H1 (cell line): ENCODE measurements at regions not wholly inside any gene's neighbourhood (a gene's known extent, or its start where the extent isn't known, plus 50 kb on each side); places are given as distances from the start of the nearest gene placed in this dataset.

ENCODE experiments used
- CTCF ChIA-PET: fragments of 300-600 bp; sonication (Branson Sonifier 250); formaldehyde crosslinking; loops from one replicate; lab custom pipeline; 2021; ENCODE audit not compliant: partially characterized antibody; lab: Charles Lee
- POLR2A ChIA-PET: fragments of 300-600 bp; sonication (Branson Sonifier 250); formaldehyde crosslinking; loops from one replicate; lab custom pipeline; 2021; ENCODE audit warnings: inconsistent platforms; ENCODE audit not compliant: partially characterized antibody; lab: Charles Lee
- DNase-seq, 2 experiments: peaks; one replicate each; pipeline versions ENCODE4 v3.0.0 to v3.0.0-alpha.2; 2010 to 2022; ENCODE audit warnings: low spot score in 2 of 2, low read depth in 1 of 2, mixed read lengths in 1 of 2
- FAIRE-seq: peaks from 2 replicates; lab custom pipeline; 2011; peaks lifted over from hg19 to GRCh38; lab: Jason Lieb, UNC
- H2AFZ ChIP-seq: 2 replicates; pipeline ENCODE4 v1.8.1; 2012; ENCODE audit warnings: low read length, inconsistent platforms
- H2AK5ac ChIP-seq: 2 replicates; pipeline ENCODE4 v1.6.1; 2013; ENCODE audit warnings: low read depth, low read length
- H2BK120ac ChIP-seq: replicated peaks from 2 replicates; pipeline ENCODE3; 2013; ENCODE audit warnings: low read depth, low read length, inconsistent platforms
- H2BK12ac ChIP-seq: 2 replicates; pipeline ENCODE4 v1.6.1; 2013; ENCODE audit warnings: low read depth, low read length
- H2BK15ac ChIP-seq: 2 replicates; pipeline ENCODE4 v1.6.1; 2013; ENCODE audit warnings: low read length
- H2BK20ac ChIP-seq: 2 replicates; pipeline ENCODE4 v1.6.1; 2013; ENCODE audit warnings: low read length
- H2BK5ac ChIP-seq: 2 replicates; pipeline ENCODE4 v1.6.1; 2013; ENCODE audit warnings: low read depth, low read length
- H3K14ac ChIP-seq: 2 replicates; pipeline ENCODE4 v1.6.1; 2013; ENCODE audit warnings: inconsistent platforms; ENCODE audit not compliant: insufficient read length
- H3K18ac ChIP-seq: 2 replicates; pipeline ENCODE4 v1.6.1; 2013; ENCODE audit warnings: low read length; ENCODE audit errors: extremely low read depth
- H3K23ac ChIP-seq: 2 replicates; pipeline ENCODE4 v1.6.1; 2013; ENCODE audit warnings: inconsistent platforms; ENCODE audit not compliant: insufficient read length
- H3K23me2 ChIP-seq: 2 replicates; pipeline ENCODE4 v1.6.1; 2013; ENCODE audit warnings: low read depth, low read length
- H3K27ac ChIP-seq: 2 replicates; pipeline ENCODE4 v1.6.1; 2011; ENCODE audit warnings: low read depth, low read length, inconsistent platforms
- H3K27me3 ChIP-seq, 4 experiments: replicated peaks in 1 of 4; 1 replicate in 1 of 4; 2 replicates in 3 of 4; pipeline versions ENCODE4 v1.6.1 to v1.8.1; 2011 to 2013; ENCODE audit warnings: low read length in 3 of 4, mild to moderate bottlenecking in 3 of 4, inconsistent platforms in 2 of 4, mixed read lengths in 2 of 4, moderate library complexity in 1 of 4; ENCODE audit not compliant: control insufficient read depth in 3 of 4, insufficient read depth in 3 of 4; ENCODE audit errors: extremely low read depth in 1 of 4
- H3K36me3 ChIP-seq, 4 experiments: 2 replicates each; pipeline versions ENCODE4 v1.6.1 to v1.8.1; 2011 to 2013; ENCODE audit warnings: mild to moderate bottlenecking in 4 of 4, low read length in 3 of 4, moderate library complexity in 2 of 4, control low read depth in 1 of 4, inconsistent platforms in 1 of 4; ENCODE audit not compliant: insufficient read depth in 4 of 4, control insufficient read depth in 2 of 4
- H3K4ac ChIP-seq: replicated peaks from 2 replicates; pipeline ENCODE3; 2013; ENCODE audit warnings: low read length, low read depth, mixed read lengths, inconsistent platforms; ENCODE audit not compliant: insufficient read length
- H3K4me1 ChIP-seq, 4 experiments: replicated peaks in 1 of 4; 1 replicate in 1 of 4; 2 replicates in 3 of 4; pipeline versions ENCODE4 v1.6.1 to v1.8.1; 2011 to 2013; ENCODE audit warnings: low read length in 3 of 4, inconsistent platforms in 2 of 4, mixed read lengths in 1 of 4; ENCODE audit not compliant: insufficient read depth in 4 of 4, control insufficient read depth in 3 of 4
- H3K4me2 ChIP-seq, 2 experiments: 2 replicates each; pipeline versions ENCODE4 v1.6.1 to v1.8.1; 2011 to 2013; ENCODE audit warnings: low read depth in 2 of 2, low read length in 2 of 2, control low read depth in 1 of 2, inconsistent platforms in 1 of 2, mild to moderate bottlenecking in 1 of 2; ENCODE audit not compliant: insufficient read depth in 1 of 2
- H3K4me3 ChIP-seq, 4 experiments: fragments of 200-600, 300-600 bp in 1 of 4; sonication (generic), shearing (Covaris generic), sonication (Bioruptor Twin) in 1 of 4; 2 replicates each; pipeline versions ENCODE4 v1.5.1 to v1.8.1; 2011 to 2016; ENCODE audit warnings: low read length in 4 of 4, low read depth in 3 of 4, control low read depth in 2 of 4, inconsistent platforms in 2 of 4, mild to moderate bottlenecking in 2 of 4, mixed read lengths in 1 of 4, moderate library complexity in 1 of 4; ENCODE audit not compliant: insufficient read depth in 2 of 4; ENCODE audit errors: extremely low read depth in 1 of 4
- H3K56ac ChIP-seq: replicated peaks from 2 replicates; pipeline ENCODE3; 2013; ENCODE audit warnings: low read depth, mild to moderate bottlenecking, mixed read lengths, low read length, inconsistent platforms; ENCODE audit not compliant: insufficient read length
- H3K79me1 ChIP-seq: 2 replicates; pipeline ENCODE4 v1.6.1; 2013; ENCODE audit warnings: low read depth, low read length, control low read depth
- H3K79me2 ChIP-seq, 2 experiments: 2 replicates each; pipeline versions ENCODE4 v1.6.1 to v1.8.1; 2012 to 2013; ENCODE audit warnings: low read length in 2 of 2, mild to moderate bottlenecking in 2 of 2, inconsistent platforms in 1 of 2; ENCODE audit not compliant: insufficient read depth in 2 of 2, control insufficient read depth in 1 of 2
- H3K9ac ChIP-seq, 4 experiments: replicated peaks in 1 of 4; 1 replicate in 1 of 4; 2 replicates in 3 of 4; pipeline versions ENCODE4 v1.6.1 to v1.8.1; 2011 to 2013; ENCODE audit warnings: low read depth in 3 of 4, low read length in 3 of 4, control low read depth in 2 of 4, mild to moderate bottlenecking in 2 of 4, moderate library complexity in 2 of 4, inconsistent platforms in 1 of 4; ENCODE audit errors: extremely low read depth in 1 of 4
- H3K9me3 ChIP-seq, 2 experiments: 2 replicates each; pipeline versions ENCODE4 v1.6.1 to v1.8.1; 2012 to 2013; ENCODE audit warnings: mild to moderate bottlenecking in 2 of 2, moderate library complexity in 2 of 2, control low read depth in 1 of 2, inconsistent platforms in 1 of 2, low read depth in 1 of 2, low read length in 1 of 2, mixed read lengths in 1 of 2; ENCODE audit not compliant: insufficient read depth in 2 of 2
- H4K20me1 ChIP-seq, 2 experiments: replicated peaks in 1 of 2; 2 replicates each; pipeline versions ENCODE3 to v1.8.1; 2011 to 2013; ENCODE audit warnings: inconsistent platforms in 2 of 2, low read length in 2 of 2, mild to moderate bottlenecking in 1 of 2; ENCODE audit not compliant: insufficient read depth in 2 of 2, control insufficient read depth in 1 of 2
- H4K5ac ChIP-seq: 2 replicates; pipeline ENCODE4 v1.6.1; 2013; ENCODE audit warnings: low read length, low read depth, mixed read lengths, inconsistent platforms; ENCODE audit not compliant: insufficient read length
- H4K8ac ChIP-seq: 2 replicates; pipeline ENCODE4 v1.8.0; 2013; ENCODE audit warnings: mild to moderate bottlenecking, moderate library complexity, low read length, inconsistent platforms; ENCODE audit not compliant: insufficient read depth; ENCODE audit errors: extremely low read depth
- H4K91ac ChIP-seq: replicated peaks from 2 replicates; pipeline ENCODE3; 2013; ENCODE audit warnings: low read length, mixed read lengths, inconsistent platforms; ENCODE audit not compliant: insufficient read length
- ASH2L ChIP-seq: fragments of 200-600, 300-600 bp; sonication (generic); IDR thresholded peaks from one replicate; pipeline ENCODE4 v1.7.1; 2017; ENCODE audit warnings: low read length
- CREB1 ChIP-seq: IDR thresholded peaks from 2 replicates; pipeline ENCODE4 v1.6.1; 2012; ENCODE audit warnings: inconsistent platforms
- EGR1 ChIP-seq: IDR thresholded peaks from 2 replicates; pipeline ENCODE4 v1.6.1; 2011; ENCODE audit warnings: low read depth, low read length, borderline replicate concordance
- FOSL1 ChIP-seq: IDR thresholded peaks from 2 replicates; pipeline ENCODE4 v1.6.1; 2011; ENCODE audit warnings: mild to moderate bottlenecking, low read depth, low read length, moderate library complexity; ENCODE audit not compliant: insufficient read depth
- GTF2F1 ChIP-seq: IDR thresholded peaks from 2 replicates; pipeline ENCODE4 v1.6.1; 2012; ENCODE audit warnings: low read depth, low read length, improper control_type of control experiment, borderline replicate concordance
- KDM5A ChIP-seq: fragments of 200-600 bp; IDR thresholded peaks from 2 replicates; pipeline ENCODE4 v1.7.1; 2012; ENCODE audit warnings: mild to moderate bottlenecking, low read length, inconsistent platforms, mixed read lengths
- MAFK ChIP-seq: IDR thresholded peaks from 2 replicates; pipeline ENCODE4 v1.6.1; 2012; ENCODE audit warnings: low read depth, mild to moderate bottlenecking, improper control_type of control experiment, low read length
- RBBP5 ChIP-seq: IDR thresholded peaks from 2 replicates; pipeline ENCODE4 v1.7.1; 2012; ENCODE audit warnings: low read depth, mild to moderate bottlenecking, inconsistent platforms, low read length, moderate library complexity, borderline replicate concordance
- RXRA ChIP-seq: IDR thresholded peaks from 2 replicates; pipeline ENCODE4 v1.6.1; 2011; ENCODE audit warnings: low read depth, mild to moderate bottlenecking, low read length, moderate library complexity; ENCODE audit not compliant: insufficient read depth
- SAP30 ChIP-seq: fragments of 300-600 bp; sonication (generic); IDR thresholded peaks from 2 replicates; pipeline ENCODE4 v1.7.1; 2012; ENCODE audit warnings: low read length, moderate library complexity, mild to moderate bottlenecking, inconsistent platforms; ENCODE audit not compliant: insufficient read depth, insufficient replicate concordance
- SIRT6 ChIP-seq: IDR thresholded peaks from one replicate; pipeline ENCODE4 v1.7.1; 2012; ENCODE audit warnings: low read length, inconsistent platforms
- SUZ12 ChIP-seq: fragments of 200-600 bp; sonication (generic); IDR thresholded peaks from 2 replicates; pipeline ENCODE4 v1.6.1; 2012; ENCODE audit warnings: mild to moderate bottlenecking, inconsistent platforms, low read length, moderate library complexity, mixed read lengths
- TCF12 ChIP-seq: IDR thresholded peaks from 2 replicates; pipeline ENCODE4 v1.6.1; 2011; ENCODE audit warnings: low read depth, mild to moderate bottlenecking, low read length
- ZNF274 ChIP-seq: IDR thresholded peaks from 2 replicates; pipeline ENCODE4 v1.7.0; 2012; ENCODE audit warnings: low read length, borderline replicate concordance; ENCODE audit errors: extremely low read depth
- WGBS, 2 experiments: shearing (Covaris generic) in 1 of 2; methylation state at CpG; one replicate each; pipeline versions ENCODE4 v1.1.6 to v1.1.7; 2013 to 2015; ENCODE audit warnings: low lambda C conversion rate in 2 of 2, mixed read lengths in 2 of 2, inconsistent platforms in 1 of 2, low coverage in 1 of 2, missing lambda C conversion rate in 1 of 2; ENCODE audit not compliant: insufficient replicate concordance in 2 of 2, insufficient coverage in 1 of 2, insufficient read length in 1 of 2; ENCODE audit errors: extremely low coverage in 1 of 2, missing lambda C conversion rate in 1 of 2; 5-methylcytosine and 5-hydroxymethylcytosine counted together

GRCh38 chr2:221203856-221204255 lies 368.2 kb downstream of the EPHA4 start:
- POLR2A ChIA-PET = no interaction called here
- Histone ChIP-seq H2BK5ac (no peak overlapping the region), H3K9ac (no peak overlapping the region), H3K9me3 (no peaks in the 10 kb centered on the region), H2BK20ac (no peak overlapping the region), H3K18ac (no peak overlapping the region), H4K20me1 (no peaks in the 10 kb centered on the region), H3K4me1 (peaks cover 0 to 3% (median 0%) of the 10 kb centered on the region in 4 experiments; a peak in 3 of 7 replicates), H3K27ac (no peak overlapping the region), H3K56ac (no peak overlapping the region), H4K8ac (no peak overlapping the region), H2BK120ac (no peak overlapping the region), H3K23ac (no peak overlapping the region), H2BK15ac (no peak overlapping the region), H3K36me3 (no peaks in the 10 kb centered on the region), H4K91ac (no peak overlapping the region), H2AK5ac (no peak overlapping the region), H3K27me3 (no peaks in the 10 kb centered on the region), H2AFZ (no peak overlapping the region), H3K4ac (no peak overlapping the region), H4K5ac (no peak overlapping the region), H3K23me2 (no peaks in the 10 kb centered on the region), H2BK12ac (no peak overlapping the region), H3K4me3 (no peak overlapping the region), H3K79me2 (no peaks in the 10 kb centered on the region), H3K4me2 (no peak overlapping the region), H3K14ac (no peak overlapping the region), H3K79me1 (no peaks in the 10 kb centered on the region)
- CTCF ChIA-PET = no interaction called here
- TF ChIP-seq ZNF274 (no peak), RBBP5 (no peak), SAP30 (no peak), GTF2F1 (no peak), FOSL1 (no peak), MAFK (no peak), SUZ12 (no peak), SIRT6 (no peak), KDM5A (no peak), TCF12 (no peak), CREB1 (no peak), ASH2L (no peak), RXRA (no peak), EGR1 (no peak)
- DNase-seq (no peak), FAIRE-seq (no peak)
- WGBS, 2 experiments = 81% methylated on average over 2 of the region's 2 CpGs; no CpG with 5 or more reads in 1 of the 2 experiments
